Astrocyte (in vitro differentiated cells and primary cell): ENCODE measurements at regions not wholly inside any gene's neighbourhood (a gene's known extent, or its start where the extent isn't known, plus 50 kb on each side); places are given as distances from the start of the nearest gene placed in this dataset.

Source experiments
- DNase-seq: peaks from one replicate; pipeline ENCODE4 v3.0.0-alpha.2; 2010; ENCODE audit warnings: low read depth
- FAIRE-seq: peaks from 2 replicates; lab custom pipeline; 2011; peaks lifted over from hg19 to GRCh38; lab: Jason Lieb, UNC
- H2AFZ ChIP-seq: 2 replicates; pipeline ENCODE4 v1.6.0; 2012; ENCODE audit warnings: low read depth, low read length, inconsistent platforms
- H3K27ac ChIP-seq: 2 replicates; pipeline ENCODE4 v1.5.1; 2011; ENCODE audit warnings: low read depth, low read length, inconsistent platforms
- H3K27me3 ChIP-seq: 2 replicates; pipeline ENCODE4 v1.6.0; 2011; ENCODE audit warnings: low read length, inconsistent platforms; ENCODE audit not compliant: insufficient read depth
- H3K36me3 ChIP-seq: 2 replicates; pipeline ENCODE4 v1.5.1; 2011; ENCODE audit warnings: low read length, inconsistent platforms; ENCODE audit not compliant: insufficient read depth
- H3K4me1 ChIP-seq: 2 replicates; pipeline ENCODE4 v1.5.1; 2011; ENCODE audit warnings: low read length, inconsistent platforms; ENCODE audit not compliant: insufficient read depth
- H3K4me2 ChIP-seq: 2 replicates; pipeline ENCODE4 v1.6.0; 2012; ENCODE audit warnings: low read length, inconsistent platforms
- H3K4me3 ChIP-seq: 2 replicates; pipeline ENCODE4 v1.5.1; 2011; ENCODE audit warnings: low read depth, mild to moderate bottlenecking, low read length, inconsistent platforms; ENCODE audit not compliant: insufficient read depth
- H3K79me2 ChIP-seq: 2 replicates; pipeline ENCODE4 v1.6.0; 2012; ENCODE audit warnings: mild to moderate bottlenecking, low read length, inconsistent platforms; ENCODE audit not compliant: insufficient read depth
- H3K9ac ChIP-seq: 2 replicates; pipeline ENCODE4 v1.6.0; 2012; ENCODE audit warnings: mild to moderate bottlenecking, low read length, inconsistent platforms
- H3K9me3 ChIP-seq: 2 replicates; pipeline ENCODE4 v1.5.1; 2012; ENCODE audit warnings: low read depth, mild to moderate bottlenecking, low read length, inconsistent platforms; ENCODE audit not compliant: insufficient read depth
- H4K20me1 ChIP-seq: 2 replicates; pipeline ENCODE4 v1.6.0; 2012; ENCODE audit warnings: low read length, inconsistent platforms; ENCODE audit not compliant: insufficient read depth
- H3K27ac Mint-ChIP-seq: one replicate; pipeline ENCODE4 v1.8.0; 2021; ENCODE audit warnings: mild to moderate bottlenecking, mixed read lengths; ENCODE audit not compliant: unreplicated experiment
- H3K27me3 Mint-ChIP-seq: one replicate; pipeline ENCODE4 v1.8.0; 2021; ENCODE audit warnings: low read depth, mixed read lengths; ENCODE audit not compliant: unreplicated experiment
- H3K36me3 Mint-ChIP-seq: one replicate; pipeline ENCODE4 v1.8.0; 2021; ENCODE audit warnings: low read depth, mixed read lengths; ENCODE audit not compliant: unreplicated experiment
- H3K4me1 Mint-ChIP-seq: one replicate; pipeline ENCODE4 v1.8.0; 2021; ENCODE audit warnings: low read depth, mixed read lengths; ENCODE audit not compliant: unreplicated experiment
- H3K4me3 Mint-ChIP-seq: one replicate; pipeline ENCODE4 v1.8.0; 2021; ENCODE audit warnings: mild to moderate bottlenecking, moderate library complexity, mixed read lengths; ENCODE audit not compliant: unreplicated experiment
- H3K9me3 Mint-ChIP-seq: one replicate; pipeline ENCODE4 v1.8.0; 2021; ENCODE audit warnings: mild to moderate bottlenecking, mixed read lengths; ENCODE audit not compliant: unreplicated experiment
- CTCF ChIP-seq: IDR thresholded peaks from 2 replicates; pipeline ENCODE4 v1.5.1; 2011; ENCODE audit warnings: low read depth, mild to moderate bottlenecking, inconsistent platforms, low read length, moderate library complexity; ENCODE audit not compliant: insufficient read depth
- EZH2 ChIP-seq: IDR thresholded peaks from 2 replicates; pipeline ENCODE4 v1.6.1; 2012; ENCODE audit warnings: mild to moderate bottlenecking, low read length, inconsistent platforms; ENCODE audit not compliant: insufficient read depth

GRCh38 chr18:29301048-29301447 lies 1124.1 kb upstream of the CDH2 start:
- Histone ChIP-seq H3K27ac (no peak overlapping the region), H3K4me1 (no peaks in the 10 kb centered on the region), H3K4me3 (no peak overlapping the region), H3K9me3 (no peaks in the 10 kb centered on the region), H2AFZ (no peak overlapping the region), H3K27me3 (no peaks in the 10 kb centered on the region), H3K36me3 (no peaks in the 10 kb centered on the region), H3K79me2 (no peaks in the 10 kb centered on the region), H3K9ac (no peak overlapping the region), H4K20me1 (no peaks in the 10 kb centered on the region), H3K4me2 (no peak overlapping the region)
- no peak for FAIRE-seq
- DNase-seq, result no peak
- no peak overlapping the region for H3K4me3 Mint-ChIP-seq
- no peaks in the 10 kb centered on the region for H3K27me3 Mint-ChIP-seq
- peaks cover 3% of the 10 kb centered on the region for H3K9me3 Mint-ChIP-seq
- H3K27ac Mint-ChIP-seq, result no peak overlapping the region
- no peaks in the 10 kb centered on the region for H3K36me3 Mint-ChIP-seq
- TF ChIP-seq CTCF (no peak), EZH2 (no peak)
- no peaks in the 10 kb centered on the region for H3K4me1 Mint-ChIP-seq

- FAIRE-seq, result no peak
- Histone ChIP-seq H3K4me3 (no peak overlapping the region), H2AFZ (peak overlapping the region; percentile 4), H3K4me2 (no peak overlapping the region), H3K4me1 (no peaks in the 10 kb centered on the region), H3K9ac (no peak overlapping the region), H3K27ac (no peak overlapping the region), H3K79me2 (no peaks in the 10 kb centered on the region), H3K27me3 (no peaks in the 10 kb centered on the region), H4K20me1 (no peaks in the 10 kb centered on the region), H3K36me3 (no peaks in the 10 kb centered on the region), H3K9me3 (no peaks in the 10 kb centered on the region)
- TF ChIP-seq CTCF (no peak), EZH2 (no peak)
- H3K27me3 Mint-ChIP-seq, result no peaks in the 10 kb centered on the region
- peaks cover 1% of the 10 kb centered on the region for H3K9me3 Mint-ChIP-seq
- no peak overlapping the region for H3K4me3 Mint-ChIP-seq
- no peak overlapping the region for H3K27ac Mint-ChIP-seq
- H3K4me1 Mint-ChIP-seq, result peaks cover 2% of the 10 kb centered on the region
- DNase-seq, result no peak
- no peaks in the 10 kb centered on the region for H3K36me3 Mint-ChIP-seq
Measured at GRCh38 chr18:29285471-29285870, 1108.5 kb upstream of the CDH2 start.

- H3K4me3 Mint-ChIP-seq, result no peak overlapping the region
- peaks cover 3% of the 10 kb centered on the region for H3K4me1 ChIP-seq
- no peak overlapping the region for H2AFZ ChIP-seq
- peaks cover 4% of the 10 kb centered on the region for H3K4me1 Mint-ChIP-seq
- H3K36me3 ChIP-seq, result no peaks in the 10 kb centered on the region
- no peak overlapping the region for H3K27ac ChIP-seq
- peak; percentile 46 for DNase-seq
- H3K4me3 ChIP-seq, result no peak overlapping the region
- no peaks in the 10 kb centered on the region for H3K27me3 Mint-ChIP-seq
- no peaks in the 10 kb centered on the region for H4K20me1 ChIP-seq
- TF ChIP-seq CTCF (no peak), EZH2 (no peak)
- no peak overlapping the region for H3K4me2 ChIP-seq
- H3K36me3 Mint-ChIP-seq, result no peaks in the 10 kb centered on the region
- no peak overlapping the region for H3K9ac ChIP-seq
- H3K9me3 Mint-ChIP-seq, result no peaks in the 10 kb centered on the region
- no peaks in the 10 kb centered on the region for H3K9me3 ChIP-seq
- no peak overlapping the region for H3K27ac Mint-ChIP-seq
- no peaks in the 10 kb centered on the region for H3K79me2 ChIP-seq
- no peak for FAIRE-seq
- H3K27me3 ChIP-seq, result no peaks in the 10 kb centered on the region
Measured at GRCh38 chr18:29271501-29271900, 1094.6 kb upstream of the CDH2 start.
